ENCODE measurements at regions not wholly inside any gene's neighbourhood (a gene's known extent, or its start where the extent isn't known, plus 50 kb on each side); places are given as distances from the start of the nearest gene placed in this dataset.

- in situ Hi-C loops (cut with HindIII; ENCODE audit: low pct_unique_long_range_greater_than_20kb, low sequenced_read_pairs), result no loop called here
- no peak for DNase-seq (ENCODE audit: low read depth in 1 of 2, low spot score in 1 of 2)
- no peak for TF ChIP-seq JUND (IDR thresholded peaks at IDR 0.05; ENCODE audit: low read depth)
These were observed 393.3 kb upstream of the TRAM1L1 start for GRCh38 chr4:117478702-117479101.

GRCh38 chr4:117479673-117480072 is 394.3 kb upstream of the TRAM1L1 start:
- in situ Hi-C loops (cut with HindIII; ENCODE audit: low pct_unique_long_range_greater_than_20kb, low sequenced_read_pairs), result no loop called here
- no peak for TF ChIP-seq JUND (IDR thresholded peaks at IDR 0.05; ENCODE audit: low read depth)
- DNase-seq (ENCODE audit: low read depth in 1 of 2, low spot score in 1 of 2), result no peak

- TF ChIP-seq JUND (IDR thresholded peaks at IDR 0.05; ENCODE audit: low read depth), result no peak
- in situ Hi-C loops (cut with HindIII; ENCODE audit: low pct_unique_long_range_greater_than_20kb, low sequenced_read_pairs), result no loop called here
- no peak for DNase-seq (ENCODE audit: low read depth in 1 of 2, low spot score in 1 of 2)
These were observed 396.4 kb upstream of the TRAM1L1 start for GRCh38 chr4:117481742-117482141.

GRCh38 chr4:117488692-117489091 is 403.3 kb upstream of the TRAM1L1 start:
- in situ Hi-C loops (cut with HindIII; ENCODE audit: low pct_unique_long_range_greater_than_20kb, low sequenced_read_pairs), result no loop called here
- DNase-seq (ENCODE audit: low read depth in 1 of 2, low spot score in 1 of 2), result no peak
- no peak for TF ChIP-seq JUND (IDR thresholded peaks at IDR 0.05; ENCODE audit: low read depth)

- in situ Hi-C loops (cut with HindIII; ENCODE audit: low pct_unique_long_range_greater_than_20kb, low sequenced_read_pairs), result no loop called here
- DNase-seq (ENCODE audit: low read depth in 1 of 2, low spot score in 1 of 2), result no peak
- TF ChIP-seq JUND (IDR thresholded peaks at IDR 0.05; ENCODE audit: low read depth), result no peak
These were observed 403.7 kb upstream of the TRAM1L1 start for GRCh38 chr4:117489107-117489506.

- DNase-seq (ENCODE audit: low read depth in 1 of 2, low spot score in 1 of 2), result no peak
- no peak for TF ChIP-seq JUND (IDR thresholded peaks at IDR 0.05; ENCODE audit: low read depth)
- in situ Hi-C loops (cut with HindIII; ENCODE audit: low pct_unique_long_range_greater_than_20kb, low sequenced_read_pairs), result no loop called here
These were observed 406.1 kb upstream of the TRAM1L1 start for GRCh38 chr4:117491516-117491915.

- DNase-seq (ENCODE audit: low read depth in 1 of 2, low spot score in 1 of 2), result no peak
- in situ Hi-C loops (cut with HindIII; ENCODE audit: low pct_unique_long_range_greater_than_20kb, low sequenced_read_pairs), result no loop called here
- no peak for TF ChIP-seq JUND (IDR thresholded peaks at IDR 0.05; ENCODE audit: low read depth)
These were observed 410.4 kb upstream of the TRAM1L1 start for GRCh38 chr4:117495802-117496201.

GRCh38 chr4:117512414-117512813 is 427.0 kb upstream of the TRAM1L1 start:
- DNase-seq (ENCODE audit: low read depth in 1 of 2, low spot score in 1 of 2), result no peak
- in situ Hi-C loops (cut with HindIII; ENCODE audit: low pct_unique_long_range_greater_than_20kb, low sequenced_read_pairs), result no loop called here
- no peak for TF ChIP-seq JUND (IDR thresholded peaks at IDR 0.05; ENCODE audit: low read depth)

- no peak for TF ChIP-seq JUND (IDR thresholded peaks at IDR 0.05; ENCODE audit: low read depth)
- DNase-seq (ENCODE audit: low read depth in 1 of 2, low spot score in 1 of 2), result no peak
- in situ Hi-C loops (cut with HindIII; ENCODE audit: low pct_unique_long_range_greater_than_20kb, low sequenced_read_pairs), result no loop called here
These were observed 429.2 kb upstream of the TRAM1L1 start for GRCh38 chr4:117514391-117515175.

- in situ Hi-C loops (cut with HindIII; ENCODE audit: low pct_unique_long_range_greater_than_20kb, low sequenced_read_pairs), result no loop called here
- no peak for TF ChIP-seq JUND (IDR thresholded peaks at IDR 0.05; ENCODE audit: low read depth)
- DNase-seq (ENCODE audit: low read depth in 1 of 2, low spot score in 1 of 2), result no peak
These were observed 430.5 kb upstream of the TRAM1L1 start for GRCh38 chr4:117515921-117516320.

- TF ChIP-seq JUND (IDR thresholded peaks at IDR 0.05; ENCODE audit: low read depth), result no peak
- DNase-seq (ENCODE audit: low read depth in 1 of 2, low spot score in 1 of 2), result no peak
- in situ Hi-C loops (cut with HindIII; ENCODE audit: low pct_unique_long_range_greater_than_20kb, low sequenced_read_pairs), result no loop called here
These were observed 442.2 kb upstream of the TRAM1L1 start for GRCh38 chr4:117527601-117528000.

GRCh38 chr4:117529401-117529800 is 444.0 kb upstream of the TRAM1L1 start:
- no peak for TF ChIP-seq JUND (IDR thresholded peaks at IDR 0.05; ENCODE audit: low read depth)
- DNase-seq (ENCODE audit: low read depth in 1 of 2, low spot score in 1 of 2), result no peak
- in situ Hi-C loops (cut with HindIII; ENCODE audit: low pct_unique_long_range_greater_than_20kb, low sequenced_read_pairs), result no loop called here

- in situ Hi-C loops (cut with HindIII; ENCODE audit: low pct_unique_long_range_greater_than_20kb, low sequenced_read_pairs), result no loop called here
- no peak for DNase-seq (ENCODE audit: low read depth in 1 of 2, low spot score in 1 of 2)
- no peak for TF ChIP-seq JUND (IDR thresholded peaks at IDR 0.05; ENCODE audit: low read depth)
These were observed 448.1 kb upstream of the TRAM1L1 start for GRCh38 chr4:117533501-117533900.

GRCh38 chr4:117545039-117545438 is 459.7 kb upstream of the TRAM1L1 start:
- TF ChIP-seq JUND (IDR thresholded peaks at IDR 0.05; ENCODE audit: low read depth), result no peak
- DNase-seq (ENCODE audit: low read depth in 1 of 2, low spot score in 1 of 2), result no peak
- in situ Hi-C loops (cut with HindIII; ENCODE audit: low pct_unique_long_range_greater_than_20kb, low sequenced_read_pairs), result no loop called here
